ENCODE measurements at regions not wholly inside any gene's neighbourhood (a gene's known extent, or its start where the extent isn't known, plus 50 kb on each side); places are given as distances from the start of the nearest gene placed in this dataset.

DNA sequence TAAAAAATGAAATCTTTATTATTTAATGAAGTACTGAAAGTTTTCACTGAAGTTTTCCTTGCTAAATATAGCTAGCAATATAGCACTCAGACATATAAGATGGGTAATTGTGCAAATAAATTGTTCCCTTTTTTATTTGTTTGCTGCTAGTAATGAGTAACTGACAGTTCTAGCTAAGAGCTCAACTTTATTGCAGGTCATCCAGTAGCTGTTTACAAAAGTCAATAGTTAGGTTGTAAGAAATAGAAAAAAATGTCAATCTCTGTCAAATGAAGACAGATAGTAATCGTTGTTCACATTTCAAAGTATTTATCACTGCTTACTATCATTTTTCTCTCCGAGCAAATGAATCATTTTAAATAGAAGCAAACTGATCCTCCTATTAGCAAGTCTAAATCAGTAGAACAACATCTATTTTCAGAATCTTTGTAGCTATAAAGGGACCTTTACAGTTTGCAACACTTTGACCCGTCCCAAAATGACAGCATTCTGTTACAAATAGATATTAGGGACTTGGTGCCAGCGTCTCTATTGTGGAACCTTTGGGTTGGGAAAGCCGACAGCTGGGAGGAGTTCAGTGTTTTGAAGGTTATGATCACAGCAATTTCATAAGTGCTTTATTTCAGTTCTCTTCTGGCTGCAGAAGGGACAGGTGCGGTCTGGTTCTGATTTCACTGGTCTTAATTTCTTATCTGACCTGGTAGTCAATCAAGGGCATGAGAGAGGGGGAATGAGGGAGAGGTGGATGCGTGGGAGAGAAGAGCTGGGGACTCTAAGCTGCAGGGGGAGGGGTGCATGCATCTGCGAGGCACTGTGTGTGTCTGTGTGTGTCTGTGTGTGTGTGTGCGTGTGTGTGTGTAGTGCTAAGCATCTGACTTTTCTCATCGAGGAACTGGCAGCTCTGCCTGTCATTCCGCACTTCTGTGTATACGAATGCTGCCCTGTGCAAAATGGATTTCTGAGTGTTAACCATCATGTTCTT lies 227.9 kb upstream of the PITX2 start:
- H3K36me3 Mint-ChIP-seq: no peaks in the 10 kb centered on the region
- no peak for DNase-seq (ENCODE audit: extremely low spot score, unreplicated experiment)
- peak overlapping the region; percentile 24 for H3K4me3 Mint-ChIP-seq
- H3K27ac Mint-ChIP-seq: peak overlapping the region; percentile 17
- peaks cover 15% of the 10 kb centered on the region for H3K27me3 Mint-ChIP-seq
- TF ChIP-seq, protein P1, sequence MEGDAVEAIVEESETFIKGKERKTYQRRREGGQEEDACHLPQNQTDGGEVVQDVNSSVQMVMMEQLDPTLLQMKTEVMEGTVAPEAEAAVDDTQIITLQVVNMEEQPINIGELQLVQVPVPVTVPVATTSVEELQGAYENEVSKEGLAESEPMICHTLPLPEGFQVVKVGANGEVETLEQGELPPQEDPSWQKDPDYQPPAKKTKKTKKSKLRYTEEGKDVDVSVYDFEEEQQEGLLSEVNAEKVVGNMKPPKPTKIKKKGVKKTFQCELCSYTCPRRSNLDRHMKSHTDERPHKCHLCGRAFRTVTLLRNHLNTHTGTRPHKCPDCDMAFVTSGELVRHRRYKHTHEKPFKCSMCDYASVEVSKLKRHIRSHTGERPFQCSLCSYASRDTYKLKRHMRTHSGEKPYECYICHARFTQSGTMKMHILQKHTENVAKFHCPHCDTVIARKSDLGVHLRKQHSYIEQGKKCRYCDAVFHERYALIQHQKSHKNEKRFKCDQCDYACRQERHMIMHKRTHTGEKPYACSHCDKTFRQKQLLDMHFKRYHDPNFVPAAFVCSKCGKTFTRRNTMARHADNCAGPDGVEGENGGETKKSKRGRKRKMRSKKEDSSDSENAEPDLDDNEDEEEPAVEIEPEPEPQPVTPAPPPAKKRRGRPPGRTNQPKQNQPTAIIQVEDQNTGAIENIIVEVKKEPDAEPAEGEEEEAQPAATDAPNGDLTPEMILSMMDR (conservative IDR thresholded peaks at IDR 0.05): no peak
- no peaks in the 10 kb centered on the region for H3K9me3 Mint-ChIP-seq
- H3K4me1 Mint-ChIP-seq (ENCODE audit: unreplicated experiment): peaks cover 7% of the 10 kb centered on the region

DNA sequence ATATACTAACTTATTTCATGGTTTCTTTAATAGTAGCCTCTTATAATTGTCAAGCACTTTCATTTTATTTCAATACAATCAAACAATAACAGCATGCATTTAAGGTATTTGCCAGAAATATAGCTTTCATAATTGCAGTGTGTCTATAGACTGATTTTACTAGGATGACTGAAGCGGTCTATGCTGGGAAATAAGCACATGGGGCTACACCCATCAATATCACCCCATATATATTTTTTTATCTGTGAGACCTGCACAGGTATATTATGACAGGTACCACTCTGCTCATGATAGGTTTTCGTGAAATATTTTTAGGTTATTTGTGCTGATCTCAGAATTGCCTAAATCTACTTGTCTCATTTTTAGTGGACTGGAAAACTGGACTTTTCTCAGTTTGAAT lies 229.1 kb upstream of the PITX2 start:
- Mint-ChIP-seq H3K9me3 (no peaks in the 10 kb centered on the region), H3K36me3 (no peaks in the 10 kb centered on the region), H3K27ac (no peak overlapping the region), H3K4me3 (no peak overlapping the region), H3K4me1 (ENCODE audit: unreplicated experiment) (peaks cover 7% of the 10 kb centered on the region), H3K27me3 (peaks cover 11% of the 10 kb centered on the region)
- DNase-seq (ENCODE audit: extremely low spot score, unreplicated experiment): no peak
- TF ChIP-seq, protein P1 (conservative IDR thresholded peaks at IDR 0.05): no peak

DNA sequence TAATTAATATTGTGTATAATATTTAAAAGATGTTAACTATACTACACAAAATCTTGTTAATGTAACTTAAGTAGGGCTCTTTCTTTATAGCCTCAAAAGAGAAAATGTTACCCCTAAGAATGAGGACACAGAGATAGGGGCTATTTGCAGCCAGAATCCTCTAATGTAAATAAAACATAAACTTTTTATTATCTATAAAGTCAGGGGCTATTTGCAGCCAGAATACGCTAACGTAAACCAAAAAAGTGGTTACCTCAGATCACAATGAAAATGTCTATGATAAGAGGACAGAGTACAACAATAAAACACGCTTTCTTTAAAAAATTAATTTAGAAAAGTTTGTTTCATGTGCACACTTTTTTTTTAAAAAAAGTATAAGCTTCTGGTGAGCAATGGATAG lies 229.9 kb upstream of the PITX2 start:
- Mint-ChIP-seq H3K27me3 (peaks cover 11% of the 10 kb centered on the region), H3K36me3 (no peaks in the 10 kb centered on the region), H3K9me3 (no peaks in the 10 kb centered on the region), H3K27ac (no peak overlapping the region), H3K4me1 (ENCODE audit: unreplicated experiment) (peaks cover 7% of the 10 kb centered on the region), H3K4me3 (no peak overlapping the region)
- DNase-seq (ENCODE audit: extremely low spot score, unreplicated experiment): no peak
- TF ChIP-seq, protein P1 (conservative IDR thresholded peaks at IDR 0.05): no peak

DNA sequence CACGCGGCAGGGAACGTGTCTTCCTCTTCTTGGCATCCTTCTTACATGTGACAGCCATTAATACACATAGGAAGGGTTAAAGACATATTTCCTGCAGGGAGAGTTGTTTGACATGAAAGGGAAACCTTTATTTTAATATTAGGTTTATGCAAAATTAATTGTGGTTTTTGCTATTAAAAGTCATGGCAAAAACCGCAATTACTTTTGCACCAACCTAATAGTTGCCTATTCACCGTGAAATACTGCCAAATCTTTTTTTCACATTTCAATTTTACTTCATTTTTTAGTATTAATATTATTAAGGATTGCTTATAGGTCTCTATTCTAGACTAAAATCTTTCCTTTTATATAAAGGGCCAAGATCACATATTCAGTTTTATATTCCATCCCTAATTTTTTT lies 230.4 kb upstream of the PITX2 start:
- Mint-ChIP-seq H3K9me3 (no peaks in the 10 kb centered on the region), H3K36me3 (no peaks in the 10 kb centered on the region), H3K4me3 (no peak overlapping the region)

DNA sequence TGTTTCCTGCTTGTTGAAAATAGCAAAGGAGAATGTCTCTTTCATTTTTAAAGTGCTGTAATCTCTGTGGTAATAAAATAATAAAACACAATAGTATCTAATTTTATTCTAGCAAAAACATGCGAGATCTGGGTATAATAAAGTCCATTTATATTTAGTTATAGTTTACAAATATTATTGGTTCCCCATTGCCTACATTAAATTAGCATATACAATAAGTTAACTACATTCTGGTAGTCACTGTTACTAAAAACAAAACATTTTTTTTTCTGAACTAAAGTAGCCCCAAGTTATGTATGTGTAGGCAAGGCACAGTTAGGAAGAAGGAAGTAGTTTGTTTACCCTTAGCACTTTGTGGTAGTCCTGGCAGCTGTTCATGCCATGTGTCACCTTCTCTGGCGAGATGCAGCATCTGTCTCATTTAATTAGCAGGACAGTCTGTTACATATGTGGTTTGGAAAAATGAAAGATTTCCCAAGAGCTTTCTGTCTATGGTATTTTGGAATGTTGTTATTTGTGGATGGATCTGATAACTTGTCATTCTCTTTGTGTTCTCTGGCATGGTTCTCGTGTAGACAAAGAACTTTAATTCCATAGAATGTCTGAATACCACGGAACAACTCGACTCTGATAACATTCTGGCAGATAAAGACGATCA lies 231.3 kb upstream of the PITX2 start:
- peaks cover 7% of the 10 kb centered on the region for H3K27me3 Mint-ChIP-seq
- no peak for DNase-seq (ENCODE audit: extremely low spot score, unreplicated experiment)
- H3K9me3 Mint-ChIP-seq: no peaks in the 10 kb centered on the region
- no peak overlapping the region for H3K27ac Mint-ChIP-seq
- H3K4me1 Mint-ChIP-seq (ENCODE audit: unreplicated experiment): peaks cover 7% of the 10 kb centered on the region
- H3K36me3 Mint-ChIP-seq: no peaks in the 10 kb centered on the region
- TF ChIP-seq, protein P1 (conservative IDR thresholded peaks at IDR 0.05): no peak
- H3K4me3 Mint-ChIP-seq: no peak overlapping the region

More for the DNA sequence above, 230.4 kb upstream of the PITX2 start:
- peaks cover 7% of the 10 kb centered on the region for H3K4me1 Mint-ChIP-seq (ENCODE audit: unreplicated experiment)
- peaks cover 7% of the 10 kb centered on the region for H3K27me3 Mint-ChIP-seq
- TF ChIP-seq, protein P1 (conservative IDR thresholded peaks at IDR 0.05): no peak
- no peak overlapping the region for H3K27ac Mint-ChIP-seq
- no peak for DNase-seq (ENCODE audit: extremely low spot score, unreplicated experiment)

Measured in type B pancreatic cell (in vitro differentiated cells).